IMR-90 (cell line): ENCODE measurements at regions not wholly inside any gene's neighbourhood (a gene's known extent, or its start where the extent isn't known, plus 50 kb on each side); places are given as distances from the start of the nearest gene placed in this dataset.
A peak's percentile ranks its signal among the peaks of the same experiment; 100 is the strongest.

Source experiments
- ATAC-seq: fragments of 200-7000 bp; cut with Tn5 transposase; 2 replicates; pipeline ENCODE4 v1.9.1; 2020; ENCODE audit warnings: low read depth, mild to moderate bottlenecking, moderate library complexity
- BruUV-seq: library from RNA; stranded (reverse); fragments of 400-500 nt; replicated peaks from 2 replicates; lab custom pipeline; 2021; lab: Mats Ljungman, UMichigan
- CTCF ChIA-PET: fragments of 300-600 bp; formaldehyde crosslinking; extraction: SDS; loops from one replicate; lab custom pipeline; 2021; ENCODE audit warnings: antibody characterized with exemption; lab: Yijun Ruan, JAX
- POLR2A ChIA-PET: fragments of 300-600 bp; sonication (Branson Sonifier 250); formaldehyde crosslinking; loops from one replicate; lab custom pipeline; 2022; ENCODE audit warnings: antibody characterized with exemption; ENCODE audit not compliant: unreplicated experiment; lab: Charles Lee
- DNase-seq: peaks from one replicate; pipeline ENCODE4 v3.0.0; 2013
- H2AFZ ChIP-seq: replicated peaks from 2 replicates; pipeline ENCODE3; 2013; ENCODE audit warnings: low read length, mild to moderate bottlenecking; ENCODE audit not compliant: poor library complexity
- H2AK5ac ChIP-seq: 2 replicates; pipeline ENCODE4 v1.6.1; 2013; ENCODE audit warnings: low read depth, low read length, inconsistent platforms
- H2AK9ac ChIP-seq: replicated peaks from 2 replicates; pipeline ENCODE3; 2013; ENCODE audit warnings: mild to moderate bottlenecking, low read depth, low read length, moderate library complexity; ENCODE audit not compliant: poor library complexity
- H2BK120ac ChIP-seq: 2 replicates; pipeline ENCODE4 v1.6.1; 2013; ENCODE audit warnings: low read depth, low read length, inconsistent platforms
- H2BK15ac ChIP-seq: 3 replicates; pipeline ENCODE4 v1.6.1; 2013; ENCODE audit warnings: low read depth, low read length, inconsistent platforms
- H2BK20ac ChIP-seq: 2 replicates; pipeline ENCODE4 v1.6.1; 2013; ENCODE audit warnings: low read depth, mild to moderate bottlenecking, inconsistent platforms, low read length, moderate library complexity
- H2BK5ac ChIP-seq: 2 replicates; pipeline ENCODE4 v1.6.1; 2013; ENCODE audit warnings: mild to moderate bottlenecking, low read depth, low read length, inconsistent platforms; ENCODE audit not compliant: poor library complexity, severe bottlenecking
- H3K14ac ChIP-seq: replicated peaks from 2 replicates; pipeline ENCODE4 v1.6.1; 2013; ENCODE audit warnings: low read depth, low read length, inconsistent platforms
- H3K18ac ChIP-seq: 2 replicates; pipeline ENCODE4 v1.6.1; 2013; ENCODE audit warnings: low read depth, low read length, control low read depth
- H3K23ac ChIP-seq: 2 replicates; pipeline ENCODE4 v1.6.1; 2013; ENCODE audit warnings: low read depth, low read length, inconsistent platforms
- H3K27ac ChIP-seq: 2 replicates; pipeline ENCODE4 v1.5.1; 2013; ENCODE audit warnings: mild to moderate bottlenecking, control low read depth, low read length; ENCODE audit not compliant: insufficient read depth
- H3K27me3 ChIP-seq: 2 replicates; pipeline ENCODE4 v1.6.1; 2013; ENCODE audit warnings: low read length; ENCODE audit not compliant: control insufficient read depth, insufficient read depth
- H3K36me3 ChIP-seq: 2 replicates; pipeline ENCODE4 v1.6.1; 2013; ENCODE audit warnings: low read length, mixed read lengths; ENCODE audit not compliant: control insufficient read depth, insufficient read depth
- H3K4ac ChIP-seq: 2 replicates; pipeline ENCODE4 v1.6.1; 2013; ENCODE audit warnings: low read depth, low read length, inconsistent platforms
- H3K4me1 ChIP-seq: 2 replicates; pipeline ENCODE4 v1.6.1; 2013; ENCODE audit warnings: low read length, mixed read lengths; ENCODE audit not compliant: control insufficient read depth, insufficient read depth
- H3K4me2 ChIP-seq: 2 replicates; pipeline ENCODE4 v1.6.1; 2013; ENCODE audit warnings: low read depth, mild to moderate bottlenecking, control low read depth, low read length, moderate library complexity
- H3K4me3 ChIP-seq: 2 replicates; pipeline ENCODE4 v1.5.1; 2013; ENCODE audit warnings: low read depth, mild to moderate bottlenecking, control low read depth, low read length, moderate library complexity; ENCODE audit not compliant: insufficient read depth
- H3K56ac ChIP-seq: 2 replicates; pipeline ENCODE4 v1.6.1; 2013; ENCODE audit warnings: low read length, inconsistent platforms; ENCODE audit not compliant: insufficient read depth; ENCODE audit errors: extremely low read depth
- H3K79me1 ChIP-seq, 2 experiments: 2 replicates each; pipeline ENCODE4 v1.6.1; 2013; ENCODE audit warnings: low read length in 2 of 2, inconsistent platforms in 1 of 2, low read depth in 1 of 2
- H3K9ac ChIP-seq: 2 replicates; pipeline ENCODE4 v1.6.1; 2013; ENCODE audit warnings: low read depth, low read length, control low read depth
- H3K9me1 ChIP-seq: 2 replicates; pipeline ENCODE4 v1.6.1; 2013; ENCODE audit warnings: low read length, inconsistent platforms; ENCODE audit not compliant: insufficient read depth
- H3K9me3 ChIP-seq: 2 replicates; pipeline ENCODE4 v1.6.1; 2013; ENCODE audit warnings: low read length; ENCODE audit not compliant: control insufficient read depth, insufficient read depth
- H4K20me1 ChIP-seq: 2 replicates; pipeline ENCODE4 v1.6.1; 2013; ENCODE audit warnings: low read length, inconsistent platforms; ENCODE audit not compliant: insufficient read depth
- H4K5ac ChIP-seq: 2 replicates; pipeline ENCODE4 v1.6.1; 2013; ENCODE audit warnings: mild to moderate bottlenecking, low read depth, low read length, control low read depth
- H4K8ac ChIP-seq, 2 experiments: 2 replicates each; pipeline ENCODE4 v1.6.1; 2013; ENCODE audit warnings: low read depth in 2 of 2, low read length in 2 of 2, control low read depth in 1 of 2, inconsistent platforms in 1 of 2
- H4K91ac ChIP-seq: 2 replicates; pipeline ENCODE4 v1.6.1; 2013; ENCODE audit warnings: low read depth, low read length, inconsistent platforms; ENCODE audit not compliant: insufficient read depth
- CTCF ChIP-seq: conservative IDR thresholded peaks from 2 replicates; pipeline ENCODE4 v1.5.1; 2012; ENCODE audit warnings: mild to moderate bottlenecking, low read depth, low read length, improper control_type of control experiment
- ELK1 ChIP-seq: fragments of 150-350 bp; IDR thresholded peaks from 2 replicates; pipeline ENCODE4 v1.6.1; 2016; ENCODE audit warnings: low read depth, mild to moderate bottlenecking, low read length, moderate library complexity, borderline replicate concordance
- MAFK ChIP-seq: IDR thresholded peaks from 2 replicates; pipeline ENCODE4 v1.6.1; 2012; ENCODE audit warnings: low read depth, low read length, improper control_type of control experiment
- MAZ ChIP-seq: IDR thresholded peaks from 2 replicates; pipeline ENCODE4 v1.6.1; 2012; ENCODE audit warnings: low read depth, mild to moderate bottlenecking, low read length, improper control_type of control experiment, moderate library complexity, borderline replicate concordance
- RFX5 ChIP-seq: IDR thresholded peaks from 2 replicates; pipeline ENCODE4 v1.8.0; 2012; ENCODE audit warnings: low read depth, mild to moderate bottlenecking, low read length, moderate library complexity
- SMC3 ChIP-seq: fragments of 150-350 bp; IDR thresholded peaks from 2 replicates; pipeline ENCODE4 v1.6.1; 2016; ENCODE audit warnings: low read depth, mild to moderate bottlenecking, antibody characterized with exemption, low read length, moderate library complexity
- WGBS, 2 experiments: methylation state at CpG; one replicate each; pipeline versions ENCODE4 v1.1.5 to v1.1.7; 2013; ENCODE audit warnings: missing lambda C conversion rate in 2 of 2; ENCODE audit not compliant: insufficient read length in 1 of 2; ENCODE audit errors: extremely low coverage in 2 of 2; 5-methylcytosine and 5-hydroxymethylcytosine counted together
- dilution Hi-C: fragments of 300-500 bp; cut with HindIII; formaldehyde crosslinking; loops from one replicate; pipeline ENCODE4 v1.14.3; 2018; ENCODE audit warnings: low sequenced_read_pairs; ENCODE audit not compliant: unreplicated experiment
- in situ Hi-C: fragments of 300-500 bp; cut with MboI; formaldehyde crosslinking; loops from 3 replicates; pipeline ENCODE4 v1.14.3; 2019; ENCODE audit warnings: low sequenced_read_pairs, inconsistent platforms, mixed read lengths
- intact Hi-C: fragments of 100-400 bp; cut with micrococcal nuclease; formaldehyde crosslinking; loops from 2 replicates; pipeline ENCODE4 v1.10.0; 2022

GRCh38 chr3:67875338-67875737 is 220.9 kb upstream of the SUCLG2 start:
- Histone ChIP-seq H2BK20ac (no peak overlapping the region), H3K56ac (no peak overlapping the region), H2BK120ac (no peak overlapping the region), H3K36me3 (no peaks in the 10 kb centered on the region), H3K14ac (no peak overlapping the region), H2BK5ac (no peak overlapping the region), H4K91ac (no peak overlapping the region), H3K27ac (no peak overlapping the region), H3K4me2 (no peak overlapping the region), H4K8ac (no peak overlapping the region), H2AK5ac (no peak overlapping the region), H3K4me1 (no peaks in the 10 kb centered on the region), H3K9me3 (no peaks in the 10 kb centered on the region), H3K18ac (no peak overlapping the region), H3K9ac (no peak overlapping the region), H2AFZ (no peak overlapping the region), H3K79me1 (no peaks in the 10 kb centered on the region), H3K4me3 (no peak overlapping the region), H2BK15ac (no peak overlapping the region), H3K9me1 (no peaks in the 10 kb centered on the region), H3K23ac (no peak overlapping the region), H3K27me3 (no peaks in the 10 kb centered on the region), H4K5ac (no peak overlapping the region), H3K4ac (no peak overlapping the region), H4K20me1 (no peaks in the 10 kb centered on the region), H2AK9ac (no peak overlapping the region)
- ChIA-PET POLR2A (no interaction called here), CTCF (no interaction called here)
- TF ChIP-seq CTCF (no peak), SMC3 (no peak), MAFK (no peak), ELK1 (no peak), RFX5 (no peak), MAZ (no peak)
- intact Hi-C loops (no loop called here), in situ Hi-C loops (no loop called here), dilution Hi-C loops (no loop called here)
- no peak for ATAC-seq
- DNase-seq = peak; percentile 3
- 57 to 100% methylated on average over 1 of the region's 4 CpGs for WGBS, 2 experiments
- no TSS peak for BruUV-seq
